T-helper 2 cell treated with Interferon-gamma antibody and Interleukin-4, amounts not matched to agents 100 ng/mL and 5 ng/mL, for 36 hours (primary cell): ENCODE measurements at regions not wholly inside any gene's neighbourhood (a gene's known extent, or its start where the extent isn't known, plus 50 kb on each side); places are given as distances from the start of the nearest gene placed in this dataset.

Source experiments
- intact Hi-C: fragments of 100-400 bp; cut with micrococcal nuclease; formaldehyde crosslinking; loops from one replicate; pipeline ENCODE4 v1.15.1; 2023

- intact Hi-C loops = loop anchor here (10.0 kb wide), 1 partner anchor 180 kb away; the partner anchor contains the start of gene MRPL39
These were observed 182.1 kb downstream of the MRPL39 start for GRCh38 chr21:25425156-25425555.

- intact Hi-C loops = loop anchor here (5.0 to 10.0 kb wide), 2 partner anchors 83 to 180 kb away; partner anchors contain the start of gene MRPL39
These were observed 182.6 kb downstream of the MRPL39 start for GRCh38 chr21:25424634-25425033.

GRCh38 chr21:25424048-25424447, 183.2 kb downstream of the MRPL39 start:
- intact Hi-C loops = loop anchor here (5.0 to 10.0 kb wide), 2 partner anchors 83 to 181 kb away; partner anchors contain the start of gene MRPL39

- intact Hi-C loops = loop anchor here (5.0 to 10.0 kb wide), 2 partner anchors 84 to 182 kb away; partner anchors contain the start of gene MRPL39
These were observed 184.4 kb downstream of the MRPL39 start for GRCh38 chr21:25422610-25423608.

- intact Hi-C loops = loop anchor here (1.0 to 10.0 kb wide), 6 partner anchors 35 to 314 kb away; partner anchors contain the start of gene MRPL39
These were observed 185.8 kb downstream of the MRPL39 start for GRCh38 chr21:25421321-25422028.

GRCh38 chr21:25420831-25421230, 186.4 kb downstream of the MRPL39 start:
- intact Hi-C loops = loop anchor here (1.0 to 10.0 kb wide), 6 partner anchors 36 to 314 kb away; partner anchors contain the start of gene MRPL39

- intact Hi-C loops = no loop called here
These were observed 190.6 kb downstream of the MRPL39 start for GRCh38 chr21:25416669-25417068.

GRCh38 chr21:25412100-25412499, 195.2 kb downstream of the MRPL39 start:
- intact Hi-C loops = no loop called here

- intact Hi-C loops = no loop called here
These were observed 197.3 kb downstream of the MRPL39 start for GRCh38 chr21:25409978-25410377.

GRCh38 chr21:25408666-25409065, 198.6 kb downstream of the MRPL39 start:
- intact Hi-C loops = no loop called here

GRCh38 chr21:25406887-25407579, 200.2 kb downstream of the MRPL39 start:
- intact Hi-C loops = no loop called here

GRCh38 chr21:25405984-25406383, 201.3 kb downstream of the MRPL39 start:
- intact Hi-C loops = no loop called here

GRCh38 chr21:25402134-25402961, 204.9 kb downstream of the MRPL39 start:
- intact Hi-C loops = no loop called here

GRCh38 chr21:25400427-25400826, 206.9 kb downstream of the MRPL39 start:
- intact Hi-C loops = no loop called here

GRCh38 chr21:25398630-25399029, 208.7 kb downstream of the MRPL39 start:
- intact Hi-C loops = no loop called here

GRCh38 chr21:25396135-25396711, 211.1 kb downstream of the MRPL39 start:
- intact Hi-C loops = no loop called here

- intact Hi-C loops = no loop called here
These were observed 215.5 kb downstream of the MRPL39 start for GRCh38 chr21:25391777-25392176.

GRCh38 chr21:25390701-25391100, 216.6 kb downstream of the MRPL39 start:
- intact Hi-C loops = no loop called here

GRCh38 chr21:25387665-25388064, 219.6 kb downstream of the MRPL39 start:
- intact Hi-C loops = loop anchor here (2.0 to 10.0 kb wide), 3 partner anchors 37 to 1535 kb away; no protein-coding TSS in a partner anchor
